ENCODE measurements at regions not wholly inside any gene's neighbourhood (a gene's known extent, or its start where the extent isn't known, plus 50 kb on each side); places are given as distances from the start of the nearest gene placed in this dataset.
"Not testable (repeated sequence)": the region's sequence is repeated elsewhere in the genome, so short reads cannot be mapped to it uniquely, and the experiment has no call there.

DNA sequence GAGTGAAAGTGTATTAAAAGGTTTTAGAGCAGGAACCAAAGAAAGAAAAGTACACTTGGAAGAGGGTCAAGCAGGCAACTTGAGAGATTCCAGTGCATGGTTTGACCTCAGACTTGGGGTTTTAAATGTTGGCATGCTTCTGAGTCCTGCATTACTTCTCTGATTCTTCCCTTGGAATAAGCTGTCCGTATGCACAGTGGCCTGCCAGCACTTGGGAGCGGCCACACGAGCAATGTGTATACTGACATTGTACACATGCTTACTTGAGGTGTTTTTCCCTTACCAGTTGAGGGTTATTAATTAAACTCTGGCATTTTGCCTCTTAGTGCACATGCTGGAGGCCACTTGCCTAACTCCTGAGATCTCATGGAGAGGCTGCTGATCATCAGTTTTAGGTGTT, 786.6 kb upstream of the RGS18 start:
- DNase-seq: no peak

DNA sequence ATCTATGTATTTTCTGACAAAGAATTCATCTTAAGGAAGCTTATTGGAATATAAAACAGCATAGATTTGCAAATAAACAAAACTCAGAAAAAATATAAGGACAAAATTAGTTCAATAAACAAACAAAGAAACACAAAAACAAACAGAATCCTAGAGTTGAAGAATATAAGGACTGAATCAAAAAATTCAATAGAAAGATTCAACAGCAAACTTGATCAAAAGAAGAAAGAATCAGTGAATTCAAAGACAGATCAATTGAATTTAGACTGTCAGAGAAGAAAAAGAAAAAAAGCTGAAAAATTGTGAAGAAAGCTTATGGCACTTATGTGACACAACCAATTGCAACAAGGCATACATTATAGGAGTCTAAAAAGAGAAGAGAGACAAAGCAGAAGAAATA, 770.0 kb upstream of the RGS18 start:
- DNase-seq: no peak

DNA sequence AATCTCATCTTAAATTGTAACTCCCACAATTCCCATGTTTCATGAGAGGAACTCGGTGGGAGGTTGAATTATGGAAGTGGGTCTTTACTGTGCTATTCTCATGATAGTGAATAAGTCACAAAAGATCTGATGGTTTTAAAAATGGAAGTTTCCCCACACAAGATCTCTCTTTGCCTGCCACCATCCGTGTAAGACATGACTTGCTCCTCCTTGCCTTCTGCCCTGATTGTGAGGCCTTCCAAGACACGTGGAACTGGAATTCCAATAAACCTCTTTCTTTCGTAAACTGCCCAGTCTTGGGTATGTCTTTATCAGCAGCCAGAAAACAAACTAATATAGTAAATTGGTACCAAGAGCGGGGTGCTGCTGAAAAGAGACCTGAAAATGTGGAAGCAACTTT, 761.6 kb upstream of the RGS18 start:
- DNase-seq: no peak

DNA sequence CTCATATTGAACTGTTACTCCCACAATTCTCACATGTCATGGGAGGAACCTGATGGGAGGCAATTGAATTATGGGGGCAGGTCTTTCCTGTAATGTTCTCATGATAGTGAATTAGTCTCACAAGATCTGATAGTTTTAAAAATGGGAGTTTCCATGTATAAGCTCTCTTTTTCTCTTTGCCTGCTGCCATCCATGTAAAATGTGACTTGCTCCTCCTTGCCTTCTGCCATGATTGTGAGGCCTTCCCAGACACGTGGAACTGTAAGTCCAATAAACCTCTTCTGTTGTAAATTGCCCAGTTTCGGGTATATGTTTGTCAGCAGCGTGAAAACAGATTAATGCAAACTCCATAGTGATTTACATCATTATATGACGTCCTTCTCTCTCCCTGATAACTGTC, 759.7 kb upstream of the RGS18 start:
- no peak for DNase-seq

DNA sequence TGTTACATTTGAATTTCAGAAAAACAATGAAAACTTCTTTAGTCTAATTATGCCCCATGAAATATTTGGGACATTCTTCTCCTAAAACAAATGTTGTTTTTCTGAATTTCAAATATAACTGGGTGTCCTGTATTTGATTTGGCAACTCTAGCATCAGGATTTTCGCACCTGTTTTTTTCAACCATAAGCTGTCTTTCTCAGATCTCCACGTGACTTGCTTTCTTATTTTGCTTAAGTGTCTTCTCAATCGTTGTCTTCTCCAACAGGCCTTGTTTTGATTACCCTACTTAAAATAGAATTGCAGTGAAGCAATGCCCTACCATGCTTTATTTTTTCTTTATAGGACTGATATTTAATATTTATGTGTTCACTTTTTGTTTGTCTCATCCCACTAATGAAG, 752.8 kb upstream of the RGS18 start:
- no peak for DNase-seq

DNA sequence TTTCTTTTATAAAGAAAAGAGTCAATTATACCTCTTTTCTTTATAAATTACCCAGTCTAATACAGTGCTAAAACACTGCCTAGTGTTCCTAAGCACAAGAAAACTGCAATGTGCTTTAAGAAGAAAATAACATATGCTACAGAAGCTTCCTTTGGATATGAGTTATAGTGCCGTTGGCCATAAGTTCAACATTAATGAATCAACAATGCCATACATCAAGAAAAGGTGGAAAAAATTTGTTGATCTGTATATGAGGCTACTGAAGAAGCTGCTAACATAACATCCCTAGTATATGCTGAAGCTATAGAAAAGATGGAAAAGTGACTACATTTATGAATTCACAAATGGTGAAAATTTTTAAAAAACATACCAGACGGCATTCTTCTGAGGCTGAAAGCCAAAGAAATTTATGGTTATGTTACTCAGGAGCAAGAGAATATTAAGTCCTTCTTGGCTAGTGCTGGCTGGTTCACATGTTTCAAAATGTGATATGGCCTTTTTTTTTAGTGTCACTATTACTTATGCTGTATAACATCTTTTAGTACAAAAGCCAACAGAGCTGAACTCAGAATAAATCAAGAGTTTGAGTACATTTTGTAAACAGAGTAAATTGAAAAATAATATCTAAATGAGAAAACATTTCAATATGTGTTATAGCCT, 743.2 kb upstream of the RGS18 start:
- no peak for DNase-seq

DNA sequence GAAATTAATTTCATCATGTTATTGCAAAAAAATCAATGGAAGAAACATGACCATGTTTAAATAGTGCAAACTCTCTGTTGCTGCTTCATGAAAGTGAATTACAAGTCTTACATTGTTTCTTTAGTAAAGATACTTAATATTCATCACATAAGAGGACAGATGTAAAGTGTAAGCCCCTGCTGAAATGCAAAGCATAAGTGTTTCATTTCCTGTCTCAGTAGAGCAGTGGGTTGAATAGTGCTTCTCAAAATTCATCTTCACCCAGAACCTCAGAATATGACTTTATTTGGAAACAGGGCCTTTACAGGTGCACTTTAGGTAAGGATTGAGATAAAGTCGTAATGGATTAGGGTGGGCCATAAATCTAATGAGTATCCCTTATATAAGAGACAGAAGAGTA, 738.4 kb upstream of the RGS18 start:
- DNase-seq: no peak

- no peak for DNase-seq
These were observed 730.7 kb upstream of the RGS18 start for GRCh38 chr1:191427593-191427992.

GRCh38 chr1:191432817-191433216, 725.4 kb upstream of the RGS18 start:
- DNase-seq: no peak

- no peak for DNase-seq
These were observed 719.3 kb upstream of the RGS18 start for GRCh38 chr1:191438979-191439378.

- DNase-seq: not testable (repeated sequence)
These were observed 710.0 kb upstream of the RGS18 start for GRCh38 chr1:191448279-191448678.

- no peak for DNase-seq
These were observed 705.7 kb upstream of the RGS18 start for GRCh38 chr1:191452586-191452985.

DNA sequence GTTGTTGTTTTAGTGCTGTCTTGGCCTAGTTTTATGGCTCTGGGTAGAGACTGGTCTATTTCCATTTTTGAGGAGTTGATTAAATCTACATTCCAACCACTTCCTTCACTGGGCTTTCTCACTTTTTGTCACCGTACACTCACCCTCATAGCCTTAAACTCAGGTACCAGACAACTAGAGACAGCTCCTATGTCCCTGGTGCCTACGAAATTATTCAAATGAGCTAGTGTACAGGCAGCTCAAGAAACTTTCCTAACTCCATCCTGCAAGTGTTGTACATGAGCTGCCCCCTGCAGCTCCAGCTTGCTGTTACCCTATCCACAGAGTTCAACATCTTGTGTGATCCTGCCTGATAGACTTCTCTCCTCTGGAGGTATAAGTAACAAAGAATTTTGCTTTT, 704.8 kb upstream of the RGS18 start:
- DNase-seq: no peak

GRCh38 chr1:191457889-191458288, 700.4 kb upstream of the RGS18 start:
- DNase-seq: no peak

GRCh38 chr1:191460234-191460633, 698.0 kb upstream of the RGS18 start:
- no peak for DNase-seq

GRCh38 chr1:191483988-191484387, 674.3 kb upstream of the RGS18 start:
- no peak for DNase-seq

DNA sequence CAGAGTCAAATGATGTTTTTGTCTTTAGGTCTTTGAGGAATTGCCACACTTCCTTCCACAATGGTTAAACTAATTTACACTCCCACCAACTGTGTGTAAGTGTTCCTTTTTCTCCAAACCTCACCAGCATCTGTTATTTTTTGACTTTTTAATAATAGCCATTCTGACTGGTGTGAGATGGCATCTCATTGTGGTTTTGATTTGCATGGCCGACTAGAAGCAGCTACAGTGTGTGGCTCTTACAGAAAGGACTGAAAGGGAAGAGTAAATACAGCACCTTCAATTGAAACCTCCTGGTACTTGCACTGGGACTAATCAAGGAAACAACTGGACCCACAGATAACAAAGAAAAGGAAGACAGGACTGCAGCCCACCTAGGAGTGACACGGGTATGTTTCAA, 668.0 kb upstream of the RGS18 start:
- DNase-seq: no peak

- no peak for DNase-seq
These were observed 663.2 kb upstream of the RGS18 start for GRCh38 chr1:191495040-191495439.

DNA sequence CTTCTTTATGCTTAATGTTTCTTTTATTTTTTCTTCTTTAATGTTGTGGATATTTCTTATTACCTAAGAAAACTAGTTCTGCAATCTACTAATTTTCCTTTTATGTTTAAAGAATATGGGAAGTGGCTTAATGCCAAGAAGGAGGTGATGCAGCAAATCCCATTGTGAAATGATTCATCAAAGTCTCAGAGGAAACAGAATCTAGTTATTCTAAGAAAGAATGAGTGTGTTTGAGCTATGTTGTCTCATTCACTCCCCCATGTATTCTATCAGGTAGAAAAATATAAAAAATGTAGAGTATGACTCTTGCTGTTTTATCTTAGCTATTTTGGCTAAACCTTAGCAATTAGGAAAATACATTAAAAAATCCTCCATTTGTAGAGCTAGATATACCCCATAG, 659.9 kb upstream of the RGS18 start:
- DNase-seq: no peak

DNA sequence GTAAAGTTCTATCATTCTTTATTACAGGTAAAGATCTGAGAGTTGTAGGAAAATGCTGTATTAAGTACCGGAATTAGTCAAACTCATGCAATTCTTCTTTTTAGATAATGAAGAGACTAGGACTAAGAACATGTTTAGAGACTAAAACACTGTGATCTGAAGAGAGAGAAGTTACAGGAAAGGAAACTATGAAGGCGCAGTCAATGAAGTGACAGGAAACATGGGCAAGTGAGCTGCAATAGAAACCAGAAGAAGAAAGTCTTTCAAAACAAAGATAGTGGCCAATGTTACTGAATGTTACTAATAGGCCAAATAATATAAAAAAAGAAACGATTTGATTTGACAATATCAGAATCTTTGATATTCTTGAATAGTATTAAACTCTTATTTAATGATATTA, 659.4 kb upstream of the RGS18 start:
- DNase-seq: no peak

DNA sequence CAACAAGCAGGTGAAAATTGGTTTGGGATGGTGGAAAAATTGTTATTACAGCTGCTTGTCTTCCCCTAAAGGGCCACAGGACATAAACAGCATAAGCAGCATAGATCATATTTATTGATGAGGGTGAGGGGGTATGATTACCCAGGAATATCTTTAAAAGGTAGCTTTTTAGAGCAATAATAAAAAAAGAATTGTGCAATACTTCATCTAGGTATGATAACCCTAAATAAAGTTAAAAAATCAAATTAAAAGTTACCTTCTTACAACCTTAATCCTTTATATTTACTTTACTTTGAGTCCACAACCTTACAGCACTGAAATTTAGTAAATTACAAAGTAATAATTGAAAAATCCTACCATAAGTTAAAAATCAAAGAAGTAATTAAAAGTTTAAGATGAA, 653.3 kb upstream of the RGS18 start:
- no peak for DNase-seq

GRCh38 chr1:191508239-191508638, 650.0 kb upstream of the RGS18 start:
- no peak for DNase-seq

DNA sequence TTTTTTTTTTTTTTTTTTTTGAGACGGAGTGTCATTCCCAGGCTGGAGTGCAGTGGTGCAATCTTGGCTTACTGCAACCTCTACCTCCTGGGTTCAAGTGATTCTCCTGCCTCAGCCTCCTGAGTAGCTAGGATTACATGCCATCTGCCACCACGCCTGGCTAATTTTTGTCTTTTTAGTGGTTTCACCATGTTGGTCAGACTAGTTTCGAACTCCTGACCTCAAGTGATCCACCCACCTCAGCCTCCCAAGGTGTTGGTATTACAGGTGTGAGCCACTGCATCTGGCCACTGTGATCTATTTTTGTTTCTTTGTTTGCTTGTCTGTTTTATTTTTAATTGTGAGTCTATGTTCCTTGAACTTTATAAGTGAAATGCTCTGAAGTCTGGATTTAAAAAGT, 646.8 kb upstream of the RGS18 start:
- not testable (repeated sequence) for DNase-seq

- DNase-seq: no peak
These were observed 640.4 kb upstream of the RGS18 start for GRCh38 chr1:191517826-191518225.

GRCh38 chr1:191519519-191519918, 638.7 kb upstream of the RGS18 start:
- no peak for DNase-seq

GRCh38 chr1:191520345-191520744, 637.9 kb upstream of the RGS18 start:
- no peak for DNase-seq

Data from SW 1271 (cell line).